HG02870 (cell line): ENCODE measurements at regions not wholly inside any gene's neighbourhood (a gene's known extent, or its start where the extent isn't known, plus 50 kb on each side); places are given as distances from the start of the nearest gene placed in this dataset.

Experiments used
- ATAC-seq: cut with Tn5 transposase; IDR thresholded peaks from one replicate; pipeline ENCODE4 v1.9.1; 2021; ENCODE audit warnings: mild to moderate bottlenecking, moderate library complexity; ENCODE audit not compliant: unreplicated experiment

DNA sequence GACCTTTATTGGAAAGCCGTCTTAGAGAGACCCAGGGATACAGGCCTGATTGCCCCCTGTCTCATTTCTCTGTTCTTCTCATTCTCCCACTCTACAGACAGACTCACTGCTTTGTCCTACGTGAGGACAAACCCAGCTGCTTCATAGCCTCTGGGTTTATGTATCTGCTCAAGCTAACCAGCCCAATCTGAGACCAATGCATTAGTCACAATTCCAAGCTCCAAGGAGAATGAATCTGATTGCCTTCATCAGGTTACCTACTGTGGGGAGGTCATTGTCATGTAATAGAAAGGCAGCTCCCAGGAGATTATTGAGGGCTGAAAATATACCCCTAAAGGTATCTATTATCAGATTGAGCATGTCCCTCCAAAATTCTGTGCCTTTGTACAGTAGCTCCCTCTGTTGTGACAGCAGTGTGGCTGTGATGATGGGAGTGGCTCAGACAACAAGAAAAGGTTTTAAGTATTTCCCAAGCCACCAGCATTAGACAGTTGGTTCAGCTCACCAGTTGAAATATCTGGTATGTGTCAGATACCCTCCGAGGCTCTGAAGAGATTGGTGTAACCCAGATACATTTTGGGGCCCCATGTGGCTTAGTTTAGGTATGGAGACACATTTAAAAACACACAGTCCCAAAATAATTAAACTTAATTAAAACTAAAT is 123.1 kb upstream of the EEPD1 start:
- ATAC-seq, result no peak

GRCh38 chr7:36032361-36032818 is 120.7 kb upstream of the EEPD1 start:
- no peak for ATAC-seq

DNA sequence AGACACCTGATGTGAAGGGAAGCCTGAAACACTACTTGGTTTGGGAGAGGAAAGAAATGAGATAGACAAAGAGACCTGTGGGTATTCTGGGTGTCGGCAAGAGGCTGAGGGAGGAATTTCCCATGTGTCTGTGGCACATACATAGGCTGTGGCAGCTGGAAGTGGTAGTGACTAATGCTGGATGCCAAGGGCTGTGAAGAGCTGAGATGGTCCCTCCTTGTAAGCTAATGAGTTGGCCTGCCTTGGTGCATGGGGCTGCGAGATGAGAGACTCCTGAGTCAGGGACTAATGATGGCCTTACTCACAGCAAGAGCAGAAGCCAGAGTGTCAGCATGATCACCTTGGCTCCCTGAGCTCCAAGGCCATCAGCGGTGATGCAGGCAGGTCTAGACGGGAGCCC is 119.0 kb upstream of the EEPD1 start:
- ATAC-seq, result no peak

DNA sequence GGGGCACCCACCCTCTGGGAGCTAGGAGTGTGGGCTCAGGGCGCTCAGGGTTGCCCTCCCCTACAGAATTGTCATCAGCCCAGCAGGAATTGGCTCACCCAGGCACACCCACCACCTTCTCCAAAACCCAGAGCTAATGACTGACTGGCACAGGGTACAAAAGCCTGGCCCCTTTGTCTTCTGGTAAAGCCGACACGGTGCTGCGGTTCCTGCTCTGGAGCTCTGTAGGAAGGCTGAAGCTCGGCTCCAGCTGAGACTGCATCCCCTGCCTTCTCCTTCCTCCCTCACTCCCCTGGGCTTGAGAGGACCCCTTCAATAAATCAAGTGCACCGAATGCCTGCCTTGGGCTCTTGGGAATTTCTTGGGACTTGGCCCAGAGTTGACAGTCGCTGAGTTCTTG is 117.9 kb upstream of the EEPD1 start:
- ATAC-seq, result no peak

GRCh38 chr7:36036590-36036989 is 116.5 kb upstream of the EEPD1 start:
- no peak for ATAC-seq

DNA sequence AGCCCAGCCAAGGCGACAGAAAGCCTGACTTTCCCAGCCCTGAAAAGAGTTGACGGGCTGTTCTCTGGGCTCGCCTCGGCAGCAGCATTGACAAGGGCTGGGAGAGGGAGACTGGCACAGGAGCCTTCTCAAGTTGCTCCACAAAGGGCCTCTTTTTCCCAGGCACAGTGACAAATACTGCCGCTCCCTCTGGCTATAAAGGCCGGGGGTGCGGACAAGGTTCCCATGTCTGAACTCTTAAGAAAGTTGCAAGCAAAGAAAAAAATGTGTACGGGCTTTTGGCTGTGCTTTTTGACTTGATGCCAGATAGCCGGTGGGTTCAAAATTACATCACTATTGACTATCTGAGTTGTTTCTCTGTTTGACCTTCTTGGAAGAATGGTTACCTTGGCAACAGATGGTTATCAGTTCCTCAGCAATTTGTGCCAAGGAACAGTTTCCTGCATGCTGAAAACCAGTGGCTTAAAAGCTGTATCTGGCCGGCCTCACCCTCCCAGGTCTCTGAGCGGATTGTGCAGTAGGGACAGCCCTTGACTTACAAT is 115.9 kb upstream of the EEPD1 start:
- ATAC-seq, result no peak

- no peak for ATAC-seq
These were observed 114.9 kb upstream of the EEPD1 start for GRCh38 chr7:36038063-36038721.

DNA sequence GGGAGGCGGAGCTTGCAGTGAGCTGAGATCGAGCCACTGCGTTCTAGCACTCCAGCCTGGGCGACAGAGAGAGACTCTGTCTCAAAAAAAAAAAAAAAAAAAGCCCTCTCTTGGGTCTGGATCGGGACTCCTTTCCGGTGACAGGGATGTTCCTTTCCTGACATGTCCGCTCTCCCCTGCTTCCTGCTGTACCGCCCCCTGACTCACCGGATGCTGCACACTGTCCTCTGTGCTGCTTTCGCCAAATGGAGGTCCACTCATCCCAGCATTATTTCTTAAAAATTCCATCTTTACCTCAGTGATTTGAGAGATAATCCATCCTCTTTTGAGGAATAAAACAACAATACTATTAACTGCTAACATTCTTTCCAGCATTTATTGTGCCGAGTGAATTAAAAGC is 113.8 kb upstream of the EEPD1 start:
- ATAC-seq, result no peak

DNA sequence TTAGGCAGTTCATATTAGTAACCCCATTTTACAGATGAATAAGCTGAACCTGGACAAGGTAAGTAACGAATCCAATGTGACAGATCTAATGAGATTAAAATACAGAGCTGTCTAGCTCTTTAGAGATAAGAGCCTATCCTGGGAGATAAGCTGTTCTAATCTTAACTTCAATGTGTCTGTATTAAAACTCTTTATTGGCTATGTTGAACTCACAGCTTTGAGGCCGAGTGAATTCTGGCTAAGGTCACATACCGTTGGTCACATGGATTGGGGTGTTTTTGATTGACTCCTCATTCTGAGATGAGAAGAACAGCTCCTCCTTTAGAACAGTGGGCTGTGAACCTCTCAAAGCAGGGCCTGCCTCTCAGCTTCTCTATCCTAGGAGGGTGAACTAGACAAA is 113.4 kb upstream of the EEPD1 start:
- ATAC-seq, result no peak

DNA sequence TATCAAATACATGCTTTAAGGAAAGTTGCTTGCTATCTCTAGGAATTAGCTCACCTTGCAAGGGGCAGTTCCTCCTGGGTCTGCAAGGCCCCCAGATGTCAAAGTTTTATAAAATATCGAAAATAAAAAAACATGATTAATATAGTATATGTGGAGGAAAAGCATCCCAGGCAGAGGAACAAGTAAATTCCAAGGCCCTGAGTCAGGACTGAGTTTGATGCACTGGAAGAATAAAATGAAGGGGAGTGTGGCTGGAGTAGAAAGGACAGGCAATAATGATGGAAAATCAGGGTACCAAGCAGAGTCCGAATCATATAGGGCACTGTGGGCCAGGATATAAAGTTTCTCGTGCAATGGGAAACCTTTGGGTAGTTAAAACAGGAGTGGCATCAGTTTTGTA is 112.4 kb upstream of the EEPD1 start:
- no peak for ATAC-seq

GRCh38 chr7:36044101-36044892 is 108.8 kb upstream of the EEPD1 start:
- ATAC-seq, result no peak

- ATAC-seq, result no peak
These were observed 107.7 kb upstream of the EEPD1 start for GRCh38 chr7:36045326-36045725.

- ATAC-seq, result no peak
These were observed 107.2 kb upstream of the EEPD1 start for GRCh38 chr7:36045830-36046341.

DNA sequence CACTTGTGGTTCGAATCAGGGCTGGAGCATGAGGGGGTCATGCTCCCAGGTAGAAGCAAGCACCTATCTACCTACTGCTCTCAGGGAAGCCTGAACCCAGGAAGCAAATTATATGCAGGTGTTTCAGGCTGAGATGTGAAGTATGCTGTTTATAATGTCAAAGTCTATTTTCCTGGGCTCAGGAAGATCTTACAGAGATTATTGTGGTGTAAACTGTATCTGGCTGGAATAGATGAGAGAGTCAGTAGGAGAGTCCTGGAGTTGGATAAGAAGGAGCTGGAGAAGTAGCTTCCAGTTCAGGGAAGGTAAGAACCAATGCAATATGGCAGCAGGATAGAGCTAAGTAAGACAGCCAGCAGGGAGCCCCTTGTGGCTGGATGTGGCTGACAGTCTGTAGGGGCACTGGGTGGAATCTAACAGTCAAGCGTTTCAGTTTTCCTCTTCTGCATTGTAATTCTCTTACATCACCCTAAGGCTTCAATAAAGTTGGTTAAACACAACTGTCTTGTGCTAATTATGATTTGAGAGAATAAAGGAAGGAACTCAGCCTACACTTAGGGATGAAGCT is 105.9 kb upstream of the EEPD1 start:
- no peak for ATAC-seq

DNA sequence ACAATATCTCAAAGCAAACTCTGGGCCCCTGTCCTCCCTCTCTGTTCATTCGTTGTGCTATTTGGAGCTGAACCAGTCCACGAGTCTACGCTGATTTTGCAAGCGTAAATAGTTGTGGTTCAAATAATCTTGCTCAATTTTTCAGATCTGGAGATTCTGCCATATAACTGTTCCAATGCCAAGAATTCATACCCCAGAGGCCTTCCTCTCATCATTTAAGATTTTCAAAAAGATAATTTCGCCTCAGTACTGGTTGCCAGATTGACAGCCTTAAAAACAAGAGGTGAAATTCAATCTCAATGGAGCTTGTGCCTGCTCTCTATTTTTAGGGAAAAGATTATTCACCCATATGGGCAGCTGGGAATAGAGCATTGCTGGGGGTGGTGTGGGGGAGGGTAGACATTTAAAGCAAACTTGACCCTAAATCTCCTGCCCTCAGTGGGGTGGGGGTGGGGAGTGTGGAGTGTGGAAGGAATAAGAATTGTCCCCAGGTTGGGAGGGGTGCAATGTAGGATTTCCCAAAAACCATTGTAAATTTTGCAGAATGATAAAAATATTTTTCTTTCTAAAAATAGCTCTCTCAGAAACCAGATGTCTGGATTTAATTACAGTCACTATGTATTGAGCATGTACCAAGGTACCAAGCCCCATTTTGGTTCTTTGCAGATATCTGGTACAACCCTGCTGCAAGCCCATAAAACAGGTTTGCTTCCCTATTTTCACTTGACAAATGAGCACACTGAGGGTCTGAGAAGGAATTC is 104.7 kb upstream of the EEPD1 start:
- ATAC-seq, result no peak

DNA sequence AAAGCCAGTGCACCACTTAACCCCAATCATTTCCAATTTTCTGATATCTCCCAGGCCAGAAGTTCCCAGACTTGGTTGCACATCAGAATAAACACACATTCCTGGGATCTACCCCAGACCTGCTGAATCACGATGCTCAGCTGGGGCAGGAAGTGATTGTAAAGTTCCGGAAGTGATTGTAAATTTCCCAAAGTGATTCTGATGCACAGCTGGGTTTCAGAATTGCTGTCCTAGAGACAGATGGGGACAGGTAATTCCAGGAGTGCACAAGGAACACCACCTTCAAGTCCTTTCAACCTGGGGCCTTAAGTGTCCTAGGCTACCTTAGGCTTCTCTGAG is 104.2 kb upstream of the EEPD1 start:
- ATAC-seq, result no peak

DNA sequence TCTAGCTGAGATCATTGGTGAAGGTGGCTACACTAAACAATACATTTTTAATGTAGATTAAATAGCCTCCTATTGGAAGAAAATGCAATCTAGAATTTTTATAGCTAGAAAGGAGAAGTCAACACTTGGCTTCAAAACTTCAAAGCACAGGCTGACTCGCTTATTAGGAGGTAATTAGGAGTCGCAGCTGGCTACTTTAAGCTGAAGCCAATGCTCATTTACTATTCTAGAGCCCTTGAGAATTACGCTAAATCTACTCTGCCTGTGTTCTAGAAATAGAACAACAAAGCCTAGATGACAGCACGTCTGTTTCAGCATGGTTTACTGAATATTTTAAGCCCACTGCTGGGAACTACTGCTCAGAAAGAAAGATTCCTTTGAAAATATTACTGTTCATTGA is 101.6 kb upstream of the EEPD1 start:
- ATAC-seq, result no peak

- ATAC-seq, result no peak
These were observed 99.5 kb upstream of the EEPD1 start for GRCh38 chr7:36053589-36053988.

DNA sequence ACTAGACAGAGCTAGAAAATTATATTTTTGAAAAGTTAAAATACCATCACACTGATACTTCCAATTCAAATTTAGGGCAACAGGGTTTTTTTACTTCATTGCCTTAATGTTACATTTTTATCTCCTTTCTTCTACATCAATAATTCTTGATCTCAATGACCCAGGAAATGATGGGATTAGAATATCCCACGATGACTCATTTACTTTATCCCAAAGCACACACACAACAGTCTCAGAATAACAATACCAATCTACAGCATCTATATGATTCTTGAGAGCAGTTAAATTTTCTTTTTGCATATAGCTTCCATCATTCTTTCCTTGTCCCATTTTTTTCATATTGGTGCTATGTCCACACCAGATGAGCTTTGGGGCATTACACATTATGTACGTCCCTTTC is 98.4 kb upstream of the EEPD1 start:
- no peak for ATAC-seq

DNA sequence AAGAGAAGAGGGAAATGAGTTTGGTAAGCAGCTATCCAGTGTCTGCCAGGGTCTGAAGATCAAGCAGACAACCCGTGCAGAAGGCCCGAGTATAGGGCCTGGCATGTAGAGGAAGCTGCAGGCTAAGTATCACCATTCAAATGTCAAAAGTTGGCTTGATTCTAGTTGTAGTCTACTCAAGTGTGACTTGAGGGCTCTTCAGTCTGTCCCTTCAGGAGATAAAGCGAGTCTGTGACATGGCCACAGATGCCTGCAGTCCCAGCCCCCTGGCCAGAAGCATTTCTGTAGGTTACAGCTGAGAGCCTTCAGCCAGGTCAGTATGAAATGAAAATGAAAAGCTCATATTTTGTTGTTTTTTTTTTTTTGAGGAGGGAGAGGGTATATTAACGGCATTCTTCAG is 97.8 kb upstream of the EEPD1 start:
- no peak for ATAC-seq

DNA sequence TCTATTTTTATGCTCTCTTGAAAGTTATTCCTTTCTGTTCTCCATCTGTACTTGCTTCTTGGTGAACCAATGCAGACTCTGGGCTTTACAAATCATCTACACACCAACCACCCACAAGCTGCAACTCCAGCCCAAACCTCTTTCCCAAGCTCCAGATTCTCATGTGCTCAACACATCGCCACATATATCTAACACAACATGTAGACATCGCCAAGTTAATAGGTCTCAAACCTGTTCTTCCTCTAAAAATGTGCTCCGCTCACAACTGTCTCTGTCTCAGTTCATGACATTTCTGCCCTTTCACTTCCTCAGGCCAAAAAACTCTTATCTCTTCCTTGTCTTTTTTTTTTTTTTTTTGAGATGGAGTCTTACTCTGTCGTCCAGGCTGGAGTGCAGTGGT is 95.7 kb upstream of the EEPD1 start:
- ATAC-seq, result peak; percentile 64
